ENCODE measurements at regions not wholly inside any gene's neighbourhood (a gene's known extent, or its start where the extent isn't known, plus 50 kb on each side); places are given as distances from the start of the nearest gene placed in this dataset.

DNA sequence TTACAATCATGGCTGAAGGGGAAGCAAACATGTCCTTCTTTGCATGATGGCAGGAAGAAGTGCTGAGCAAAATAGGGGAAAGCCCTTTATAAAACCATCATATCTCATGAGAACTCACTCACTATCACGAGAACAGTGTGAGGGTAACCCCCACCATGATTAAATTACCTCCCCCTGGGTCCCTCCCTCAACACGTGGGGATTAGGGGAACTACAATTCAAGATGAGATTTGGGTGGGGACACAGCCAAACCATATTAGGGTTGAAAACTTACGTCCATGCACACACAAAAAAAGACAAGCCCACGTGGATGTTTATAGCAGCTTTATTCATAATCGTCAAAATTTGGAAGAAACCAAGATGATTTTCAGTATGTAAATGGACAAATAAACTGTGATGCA is 72.3 kb downstream of the RPL22L1 start:
- TF ChIP-seq, protein P1, sequence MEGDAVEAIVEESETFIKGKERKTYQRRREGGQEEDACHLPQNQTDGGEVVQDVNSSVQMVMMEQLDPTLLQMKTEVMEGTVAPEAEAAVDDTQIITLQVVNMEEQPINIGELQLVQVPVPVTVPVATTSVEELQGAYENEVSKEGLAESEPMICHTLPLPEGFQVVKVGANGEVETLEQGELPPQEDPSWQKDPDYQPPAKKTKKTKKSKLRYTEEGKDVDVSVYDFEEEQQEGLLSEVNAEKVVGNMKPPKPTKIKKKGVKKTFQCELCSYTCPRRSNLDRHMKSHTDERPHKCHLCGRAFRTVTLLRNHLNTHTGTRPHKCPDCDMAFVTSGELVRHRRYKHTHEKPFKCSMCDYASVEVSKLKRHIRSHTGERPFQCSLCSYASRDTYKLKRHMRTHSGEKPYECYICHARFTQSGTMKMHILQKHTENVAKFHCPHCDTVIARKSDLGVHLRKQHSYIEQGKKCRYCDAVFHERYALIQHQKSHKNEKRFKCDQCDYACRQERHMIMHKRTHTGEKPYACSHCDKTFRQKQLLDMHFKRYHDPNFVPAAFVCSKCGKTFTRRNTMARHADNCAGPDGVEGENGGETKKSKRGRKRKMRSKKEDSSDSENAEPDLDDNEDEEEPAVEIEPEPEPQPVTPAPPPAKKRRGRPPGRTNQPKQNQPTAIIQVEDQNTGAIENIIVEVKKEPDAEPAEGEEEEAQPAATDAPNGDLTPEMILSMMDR (IDR thresholded peaks at IDR 0.05): no peak
- intact Hi-C loops (cut with micrococcal nuclease): no loop called here
- Mint-ChIP-seq H3K36me3 (ENCODE audit: low read depth) (no peaks in the 10 kb centered on the region), H3K4me1 (no peaks in the 10 kb centered on the region), H3K27me3 (peaks cover 20% of the 10 kb centered on the region), H3K27ac (no peak overlapping the region), H3K4me3 (no peak overlapping the region), H3K9me3 (peaks cover 2% of the 10 kb centered on the region)
- POLR2A ChIA-PET: no interaction called here
- DNase-seq (no peak), ATAC-seq (ENCODE audit: low read depth) (no peak)
- CTCF ChIA-PET: no interaction called here

GRCh38 chr3:170792471-170792870 is 77.5 kb downstream of the RPL22L1 start:
- TF ChIP-seq, protein P1 (IDR thresholded peaks at IDR 0.05): no peak
- Mint-ChIP-seq H3K27me3 (peaks cover 3% of the 10 kb centered on the region), H3K27ac (no peak overlapping the region), H3K4me1 (no peaks in the 10 kb centered on the region), H3K9me3 (peaks cover 2% of the 10 kb centered on the region), H3K4me3 (no peak overlapping the region), H3K36me3 (ENCODE audit: low read depth) (no peaks in the 10 kb centered on the region)
- intact Hi-C loops (cut with micrococcal nuclease): no loop called here
- ATAC-seq (ENCODE audit: low read depth) (no peak), DNase-seq (no peak)
- ChIA-PET POLR2A (no interaction called here), CTCF (interaction anchor here (1.1 to 1.2 kb wide), 2 partner anchors 19 to 20 kb away, joined by 3 to 4 read pairs; no protein-coding TSS in a partner anchor)

- TF ChIP-seq, protein P1 (IDR thresholded peaks at IDR 0.05): no peak
- Mint-ChIP-seq H3K36me3 (ENCODE audit: low read depth) (no peaks in the 10 kb centered on the region), H3K27ac (no peak overlapping the region), H3K4me3 (no peak overlapping the region), H3K9me3 (no peaks in the 10 kb centered on the region), H3K27me3 (peaks cover 3% of the 10 kb centered on the region), H3K4me1 (no peaks in the 10 kb centered on the region)
- intact Hi-C loops (cut with micrococcal nuclease): no loop called here
- POLR2A ChIA-PET: no interaction called here
- CTCF ChIA-PET: no interaction called here
- ATAC-seq (ENCODE audit: low read depth) (no peak), DNase-seq (no peak)
Observed at GRCh38 chr3:170790647-170791046, 79.3 kb downstream of the RPL22L1 start.

- Mint-ChIP-seq H3K36me3 (ENCODE audit: low read depth) (no peaks in the 10 kb centered on the region), H3K27me3 (peaks cover 28% of the 10 kb centered on the region), H3K27ac (no peak overlapping the region), H3K4me3 (no peak overlapping the region), H3K4me1 (no peaks in the 10 kb centered on the region), H3K9me3 (no peaks in the 10 kb centered on the region)
- ATAC-seq (ENCODE audit: low read depth): no peak
- TF ChIP-seq, protein P1 (IDR thresholded peaks at IDR 0.05): no peak
- intact Hi-C loops (cut with micrococcal nuclease): no loop called here
- ChIA-PET POLR2A (no interaction called here), CTCF (no interaction called here)
- no peak for DNase-seq
Observed at GRCh38 chr3:170787464-170787863, 82.5 kb downstream of the RPL22L1 start.

DNA sequence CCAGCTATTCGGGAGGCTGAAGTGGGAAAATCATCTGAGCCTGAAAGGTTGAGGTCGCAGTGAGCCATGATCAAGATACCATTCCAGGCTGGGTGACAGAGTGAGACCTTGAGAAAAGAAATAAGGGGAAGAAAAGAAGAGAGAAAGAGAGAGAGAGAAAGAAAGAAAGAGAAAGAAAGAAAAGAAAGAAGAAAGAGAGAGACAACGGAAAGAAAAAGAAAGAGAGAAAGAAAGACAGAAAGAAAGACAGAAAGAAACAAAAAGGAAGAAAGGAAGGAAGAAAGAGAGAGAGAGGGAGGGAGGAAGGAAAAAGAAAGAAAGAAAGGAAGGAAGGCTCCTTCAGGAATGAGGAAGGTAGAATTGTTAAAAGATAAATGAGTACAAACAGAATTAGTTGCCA is 84.5 kb downstream of the RPL22L1 start:
- ChIA-PET CTCF (no interaction called here), POLR2A (no interaction called here)
- no peak overlapping the region for H3K4me3 Mint-ChIP-seq
- DNase-seq: no peak
- no peak for ATAC-seq (ENCODE audit: low read depth)
- no peaks in the 10 kb centered on the region for H3K36me3 Mint-ChIP-seq (ENCODE audit: low read depth)
- H3K27ac Mint-ChIP-seq: no peak overlapping the region
- H3K4me1 Mint-ChIP-seq: no peaks in the 10 kb centered on the region
- TF ChIP-seq, protein P1 (IDR thresholded peaks at IDR 0.05): no peak
- no peaks in the 10 kb centered on the region for H3K9me3 Mint-ChIP-seq
- H3K27me3 Mint-ChIP-seq: peaks cover 37% of the 10 kb centered on the region
- intact Hi-C loops (cut with micrococcal nuclease): no loop called here
